IMR-90 (cell line): ENCODE measurements at regions not wholly inside any gene's neighbourhood (a gene's known extent, or its start where the extent isn't known, plus 50 kb on each side); places are given as distances from the start of the nearest gene placed in this dataset.

ENCODE experiments used
- ATAC-seq: fragments of 200-7000 bp; cut with Tn5 transposase; 2 replicates; pipeline ENCODE4 v1.9.1; 2020; ENCODE audit warnings: low read depth, mild to moderate bottlenecking, moderate library complexity
- BruUV-seq: library from RNA; stranded (reverse); fragments of 400-500 nt; replicated peaks from 2 replicates; lab custom pipeline; 2021; lab: Mats Ljungman, UMichigan
- CTCF ChIA-PET: fragments of 300-600 bp; formaldehyde crosslinking; extraction: SDS; loops from one replicate; lab custom pipeline; 2021; ENCODE audit warnings: antibody characterized with exemption; lab: Yijun Ruan, JAX
- POLR2A ChIA-PET: fragments of 300-600 bp; sonication (Branson Sonifier 250); formaldehyde crosslinking; loops from one replicate; lab custom pipeline; 2022; ENCODE audit warnings: antibody characterized with exemption; ENCODE audit not compliant: unreplicated experiment; lab: Charles Lee
- DNase-seq: peaks from one replicate; pipeline ENCODE4 v3.0.0; 2013
- H2AFZ ChIP-seq: replicated peaks from 2 replicates; pipeline ENCODE3; 2013; ENCODE audit warnings: low read length, mild to moderate bottlenecking; ENCODE audit not compliant: poor library complexity
- H2AK5ac ChIP-seq: 2 replicates; pipeline ENCODE4 v1.6.1; 2013; ENCODE audit warnings: low read depth, low read length, inconsistent platforms
- H2AK9ac ChIP-seq: replicated peaks from 2 replicates; pipeline ENCODE3; 2013; ENCODE audit warnings: mild to moderate bottlenecking, low read depth, low read length, moderate library complexity; ENCODE audit not compliant: poor library complexity
- H2BK120ac ChIP-seq: 2 replicates; pipeline ENCODE4 v1.6.1; 2013; ENCODE audit warnings: low read depth, low read length, inconsistent platforms
- H2BK15ac ChIP-seq: 3 replicates; pipeline ENCODE4 v1.6.1; 2013; ENCODE audit warnings: low read depth, low read length, inconsistent platforms
- H2BK20ac ChIP-seq: 2 replicates; pipeline ENCODE4 v1.6.1; 2013; ENCODE audit warnings: low read depth, mild to moderate bottlenecking, inconsistent platforms, low read length, moderate library complexity
- H2BK5ac ChIP-seq: 2 replicates; pipeline ENCODE4 v1.6.1; 2013; ENCODE audit warnings: mild to moderate bottlenecking, low read depth, low read length, inconsistent platforms; ENCODE audit not compliant: poor library complexity, severe bottlenecking
- H3K14ac ChIP-seq: replicated peaks from 2 replicates; pipeline ENCODE4 v1.6.1; 2013; ENCODE audit warnings: low read depth, low read length, inconsistent platforms
- H3K18ac ChIP-seq: 2 replicates; pipeline ENCODE4 v1.6.1; 2013; ENCODE audit warnings: low read depth, low read length, control low read depth
- H3K23ac ChIP-seq: 2 replicates; pipeline ENCODE4 v1.6.1; 2013; ENCODE audit warnings: low read depth, low read length, inconsistent platforms
- H3K27ac ChIP-seq: 2 replicates; pipeline ENCODE4 v1.5.1; 2013; ENCODE audit warnings: mild to moderate bottlenecking, control low read depth, low read length; ENCODE audit not compliant: insufficient read depth
- H3K27me3 ChIP-seq: 2 replicates; pipeline ENCODE4 v1.6.1; 2013; ENCODE audit warnings: low read length; ENCODE audit not compliant: control insufficient read depth, insufficient read depth
- H3K36me3 ChIP-seq: 2 replicates; pipeline ENCODE4 v1.6.1; 2013; ENCODE audit warnings: low read length, mixed read lengths; ENCODE audit not compliant: control insufficient read depth, insufficient read depth
- H3K4ac ChIP-seq: 2 replicates; pipeline ENCODE4 v1.6.1; 2013; ENCODE audit warnings: low read depth, low read length, inconsistent platforms
- H3K4me1 ChIP-seq: 2 replicates; pipeline ENCODE4 v1.6.1; 2013; ENCODE audit warnings: low read length, mixed read lengths; ENCODE audit not compliant: control insufficient read depth, insufficient read depth
- H3K4me2 ChIP-seq: 2 replicates; pipeline ENCODE4 v1.6.1; 2013; ENCODE audit warnings: low read depth, mild to moderate bottlenecking, control low read depth, low read length, moderate library complexity
- H3K4me3 ChIP-seq: 2 replicates; pipeline ENCODE4 v1.5.1; 2013; ENCODE audit warnings: low read depth, mild to moderate bottlenecking, control low read depth, low read length, moderate library complexity; ENCODE audit not compliant: insufficient read depth
- H3K56ac ChIP-seq: 2 replicates; pipeline ENCODE4 v1.6.1; 2013; ENCODE audit warnings: low read length, inconsistent platforms; ENCODE audit not compliant: insufficient read depth; ENCODE audit errors: extremely low read depth
- H3K79me1 ChIP-seq, 2 experiments: 2 replicates each; pipeline ENCODE4 v1.6.1; 2013; ENCODE audit warnings: low read length in 2 of 2, inconsistent platforms in 1 of 2, low read depth in 1 of 2
- H3K9ac ChIP-seq: 2 replicates; pipeline ENCODE4 v1.6.1; 2013; ENCODE audit warnings: low read depth, low read length, control low read depth
- H3K9me1 ChIP-seq: 2 replicates; pipeline ENCODE4 v1.6.1; 2013; ENCODE audit warnings: low read length, inconsistent platforms; ENCODE audit not compliant: insufficient read depth
- H3K9me3 ChIP-seq: 2 replicates; pipeline ENCODE4 v1.6.1; 2013; ENCODE audit warnings: low read length; ENCODE audit not compliant: control insufficient read depth, insufficient read depth
- H4K20me1 ChIP-seq: 2 replicates; pipeline ENCODE4 v1.6.1; 2013; ENCODE audit warnings: low read length, inconsistent platforms; ENCODE audit not compliant: insufficient read depth
- H4K5ac ChIP-seq: 2 replicates; pipeline ENCODE4 v1.6.1; 2013; ENCODE audit warnings: mild to moderate bottlenecking, low read depth, low read length, control low read depth
- H4K8ac ChIP-seq, 2 experiments: 2 replicates each; pipeline ENCODE4 v1.6.1; 2013; ENCODE audit warnings: low read depth in 2 of 2, low read length in 2 of 2, control low read depth in 1 of 2, inconsistent platforms in 1 of 2
- H4K91ac ChIP-seq: 2 replicates; pipeline ENCODE4 v1.6.1; 2013; ENCODE audit warnings: low read depth, low read length, inconsistent platforms; ENCODE audit not compliant: insufficient read depth
- CEBPB ChIP-seq: IDR thresholded peaks from 2 replicates; pipeline ENCODE4 v1.6.1; 2012; ENCODE audit warnings: low read depth, low read length, improper control_type of control experiment
- CHD1 ChIP-seq: IDR thresholded peaks from 2 replicates; pipeline ENCODE4 v1.6.1; 2012; ENCODE audit warnings: low read depth, low read length, improper control_type of control experiment
- CTCF ChIP-seq: conservative IDR thresholded peaks from 2 replicates; pipeline ENCODE4 v1.5.1; 2012; ENCODE audit warnings: mild to moderate bottlenecking, low read depth, low read length, improper control_type of control experiment
- ELK1 ChIP-seq: fragments of 150-350 bp; IDR thresholded peaks from 2 replicates; pipeline ENCODE4 v1.6.1; 2016; ENCODE audit warnings: low read depth, mild to moderate bottlenecking, low read length, moderate library complexity, borderline replicate concordance
- FOS ChIP-seq: fragments of 150-350 bp; IDR thresholded peaks from 2 replicates; pipeline ENCODE4 v1.6.1; 2016; ENCODE audit warnings: low read depth, low read length
- MAFK ChIP-seq: IDR thresholded peaks from 2 replicates; pipeline ENCODE4 v1.6.1; 2012; ENCODE audit warnings: low read depth, low read length, improper control_type of control experiment
- MAZ ChIP-seq: IDR thresholded peaks from 2 replicates; pipeline ENCODE4 v1.6.1; 2012; ENCODE audit warnings: low read depth, mild to moderate bottlenecking, low read length, improper control_type of control experiment, moderate library complexity, borderline replicate concordance
- MXI1 ChIP-seq: IDR thresholded peaks from 2 replicates; pipeline ENCODE4 v1.6.1; 2012; ENCODE audit warnings: low read depth, mild to moderate bottlenecking, low read length, moderate library complexity, borderline replicate concordance
- NFE2L2 ChIP-seq: fragments of 150-350 bp; IDR thresholded peaks from 2 replicates; pipeline ENCODE4 v1.6.1; 2016; ENCODE audit warnings: low read depth, mild to moderate bottlenecking, low read length
- POLR2A ChIP-seq: IDR thresholded peaks from 2 replicates; pipeline ENCODE4 v1.6.1; 2012; ENCODE audit warnings: mild to moderate bottlenecking, low read depth, low read length
- RAD21 ChIP-seq: IDR thresholded peaks from 2 replicates; pipeline ENCODE4 v1.6.1; 2012; ENCODE audit warnings: low read length, improper control_type of control experiment
- RCOR1 ChIP-seq: IDR thresholded peaks from 2 replicates; pipeline ENCODE4 v1.6.1; 2012; ENCODE audit warnings: mild to moderate bottlenecking, low read length, improper control_type of control experiment; ENCODE audit not compliant: insufficient replicate concordance
- RFX5 ChIP-seq: IDR thresholded peaks from 2 replicates; pipeline ENCODE4 v1.8.0; 2012; ENCODE audit warnings: low read depth, mild to moderate bottlenecking, low read length, moderate library complexity
- SMC3 ChIP-seq: fragments of 150-350 bp; IDR thresholded peaks from 2 replicates; pipeline ENCODE4 v1.6.1; 2016; ENCODE audit warnings: low read depth, mild to moderate bottlenecking, antibody characterized with exemption, low read length, moderate library complexity
- USF2 ChIP-seq: fragments of 150-350 bp; IDR thresholded peaks from 2 replicates; pipeline ENCODE4 v1.6.1; 2017; ENCODE audit warnings: mild to moderate bottlenecking, antibody characterized with exemption, low read length, low read depth
- dilution Hi-C: fragments of 300-500 bp; cut with HindIII; formaldehyde crosslinking; loops from one replicate; pipeline ENCODE4 v1.14.3; 2018; ENCODE audit warnings: low sequenced_read_pairs; ENCODE audit not compliant: unreplicated experiment
- in situ Hi-C: fragments of 300-500 bp; cut with MboI; formaldehyde crosslinking; loops from 3 replicates; pipeline ENCODE4 v1.14.3; 2019; ENCODE audit warnings: low sequenced_read_pairs, inconsistent platforms, mixed read lengths
- intact Hi-C: fragments of 100-400 bp; cut with micrococcal nuclease; formaldehyde crosslinking; loops from 2 replicates; pipeline ENCODE4 v1.10.0; 2022

- no peak for DNase-seq
- Histone ChIP-seq H2BK15ac (no peak overlapping the region), H2AK5ac (no peak overlapping the region), H3K4ac (no peak overlapping the region), H3K14ac (no peak overlapping the region), H2BK20ac (no peak overlapping the region), H2AK9ac (no peak overlapping the region), H3K9ac (no peak overlapping the region), H3K79me1 (no peaks in the 10 kb centered on the region), H3K9me3 (no peaks in the 10 kb centered on the region), H2AFZ (no peak overlapping the region), H3K18ac (no peak overlapping the region), H3K27me3 (no peaks in the 10 kb centered on the region), H3K4me1 (no peaks in the 10 kb centered on the region), H4K5ac (no peak overlapping the region), H4K8ac (no peak overlapping the region), H3K4me3 (no peak overlapping the region), H3K23ac (no peak overlapping the region), H4K20me1 (no peaks in the 10 kb centered on the region), H3K27ac (no peak overlapping the region), H3K4me2 (no peak overlapping the region), H4K91ac (no peak overlapping the region), H2BK120ac (no peak overlapping the region), H3K56ac (no peak overlapping the region), H2BK5ac (no peak overlapping the region), H3K9me1 (no peaks in the 10 kb centered on the region), H3K36me3 (no peaks in the 10 kb centered on the region)
- intact Hi-C loops = no loop called here
- no peak for TF ChIP-seq FOS
- TF ChIP-seq CHD1 = no peak
- TF ChIP-seq MAZ = no peak
- TF ChIP-seq ELK1 = no peak
- TF ChIP-seq CEBPB = no peak
- TF ChIP-seq MAFK = no peak
- no peak for TF ChIP-seq MXI1
- no peak for TF ChIP-seq SMC3
- TF ChIP-seq RFX5 = no peak
- TF ChIP-seq RCOR1 = no peak
- no peak for TF ChIP-seq CTCF
- no peak for TF ChIP-seq POLR2A
- TF ChIP-seq NFE2L2 = no peak
- no peak for TF ChIP-seq RAD21
- TF ChIP-seq USF2 = no peak
- BruUV-seq = no TSS peak
- ChIA-PET POLR2A (no interaction called here), CTCF (interaction anchor here (0.6 kb wide), 1 partner anchor 28 kb away, joined by 3 read pairs; no protein-coding TSS in a partner anchor)
- dilution Hi-C loops = no loop called here
- in situ Hi-C loops = no loop called here
- no peak for ATAC-seq
Observed at GRCh38 chr7:125055376-125055775, 125.8 kb upstream of the POT1 start.
